Heart left ventricle (tissue), 13 donors: ENCODE measurements at regions not wholly inside any gene's neighbourhood (a gene's known extent, or its start where the extent isn't known, plus 50 kb on each side); places are given as distances from the start of the nearest gene placed in this dataset.

Experiments
- POLR2A ChIP-seq, 2 donors: fragments of 450-650 bp; IDR thresholded peaks; one replicate each; pipeline ENCODE4 v1.6.1; 2017; ENCODE audit warnings: antibody characterized with exemption in 2 of 2, mild to moderate bottlenecking in 2 of 2, moderate library complexity in 2 of 2
- TF ChIP-seq, protein P1 (sequence below), 12 donors: fragments of 200-600 bp; sonication (generic) in 4 of 12; IDR thresholded peaks; one replicate each; pipeline versions ENCODE4 v1.5.0 to v1.8.0; 2018 to 2022; ENCODE audit warnings: antibody characterized with exemption in 12 of 12, mild to moderate bottlenecking in 5 of 12
- donor health status: ischemic (EF 13 %, LVEDD 7.1; RV severe dilation, severe dysfunction).
- donor health status: DM: no; HTN: yes; CAD: no.
- donor health status: DM: no; HTN: no; CAD: no.
- donor health status: ischemic (EF 25% LVEDD 6.9; RV normal size, moderate dysfunction).
- donor health status: ischemic (EF 25% LVEDD 5.7; RV mildly dilated, moderate dysfunction).
- donor health status: ischemic (EF 35%, LVEDD 5.7; RV mildly dilated, moderate dysfunction).
- donor health status: nonischemic (EF 11% LVEDD 7.7; RV severe dilation, severe dysfunction).
- donor health status: DM: yes; HTN: yes; CAD: no.
- donor health status: PGD.
- donor health status: ischemic (EF 29% LVEDD 5.4; RV normal size, mild dysfunction).
- donor health status: nonischemic (EF 23%, LVEDD 6.1; RV moderate dilation, normal function).

DNA sequence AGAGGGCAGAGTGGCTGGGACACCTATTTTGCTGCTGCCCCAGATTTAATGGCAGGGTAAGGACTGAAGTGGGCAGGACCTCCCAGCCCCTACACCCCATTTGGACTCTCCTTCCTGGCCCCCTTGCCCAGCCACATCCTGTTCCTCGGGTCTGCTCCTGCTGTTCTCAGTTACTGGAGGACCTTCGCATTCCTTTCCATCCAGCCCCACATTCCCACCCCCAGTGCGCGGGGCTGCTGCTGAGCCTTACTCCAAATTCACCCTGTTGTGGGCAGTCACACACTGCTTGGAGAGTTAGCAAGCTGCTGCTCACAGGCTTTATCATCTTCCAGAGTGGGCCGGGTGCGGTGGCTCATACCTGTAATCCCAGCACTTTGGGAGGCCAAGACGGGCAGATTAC is 75.2 kb upstream of the SLC14A2 start:
- no peak for TF ChIP-seq POLR2A (IDR thresholded peaks at IDR 0.05)
- TF ChIP-seq, protein P1, sequence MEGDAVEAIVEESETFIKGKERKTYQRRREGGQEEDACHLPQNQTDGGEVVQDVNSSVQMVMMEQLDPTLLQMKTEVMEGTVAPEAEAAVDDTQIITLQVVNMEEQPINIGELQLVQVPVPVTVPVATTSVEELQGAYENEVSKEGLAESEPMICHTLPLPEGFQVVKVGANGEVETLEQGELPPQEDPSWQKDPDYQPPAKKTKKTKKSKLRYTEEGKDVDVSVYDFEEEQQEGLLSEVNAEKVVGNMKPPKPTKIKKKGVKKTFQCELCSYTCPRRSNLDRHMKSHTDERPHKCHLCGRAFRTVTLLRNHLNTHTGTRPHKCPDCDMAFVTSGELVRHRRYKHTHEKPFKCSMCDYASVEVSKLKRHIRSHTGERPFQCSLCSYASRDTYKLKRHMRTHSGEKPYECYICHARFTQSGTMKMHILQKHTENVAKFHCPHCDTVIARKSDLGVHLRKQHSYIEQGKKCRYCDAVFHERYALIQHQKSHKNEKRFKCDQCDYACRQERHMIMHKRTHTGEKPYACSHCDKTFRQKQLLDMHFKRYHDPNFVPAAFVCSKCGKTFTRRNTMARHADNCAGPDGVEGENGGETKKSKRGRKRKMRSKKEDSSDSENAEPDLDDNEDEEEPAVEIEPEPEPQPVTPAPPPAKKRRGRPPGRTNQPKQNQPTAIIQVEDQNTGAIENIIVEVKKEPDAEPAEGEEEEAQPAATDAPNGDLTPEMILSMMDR (IDR thresholded peaks at IDR 0.05), result no peak
